ENCODE measurements at regions not wholly inside any gene's neighbourhood (a gene's known extent, or its start where the extent isn't known, plus 50 kb on each side); places are given as distances from the start of the nearest gene placed in this dataset.

DNA sequence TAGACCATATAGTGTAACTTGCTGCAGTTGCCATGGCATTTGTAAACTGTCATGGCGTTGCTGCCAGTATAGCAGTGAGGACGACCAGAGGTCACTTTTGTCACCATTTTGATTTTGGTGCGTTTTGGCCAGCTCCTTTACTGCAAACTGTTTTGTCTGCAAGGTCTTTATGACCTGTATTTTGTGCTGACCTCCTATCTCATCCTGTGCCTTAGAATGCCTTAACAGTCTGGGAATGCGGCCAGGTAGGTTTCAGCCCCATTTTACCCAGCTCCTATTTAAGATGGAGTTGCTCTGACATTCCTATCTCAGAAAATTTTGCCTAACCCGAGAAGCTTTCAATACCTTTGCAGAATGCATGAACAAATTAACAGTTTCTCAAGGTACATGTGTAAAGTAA lies 914.4 kb upstream of the ACO1 start:
- 92 to 93% methylated on average over 4 to 5 of the region's 5 CpGs for WGBS, 2 experiments (ENCODE audit: insufficient coverage in 1 of 2, insufficient read length in 1 of 2)
- DNase-seq: no peak
- H3K4me3 Mint-ChIP-seq: no peak overlapping the region

DNA sequence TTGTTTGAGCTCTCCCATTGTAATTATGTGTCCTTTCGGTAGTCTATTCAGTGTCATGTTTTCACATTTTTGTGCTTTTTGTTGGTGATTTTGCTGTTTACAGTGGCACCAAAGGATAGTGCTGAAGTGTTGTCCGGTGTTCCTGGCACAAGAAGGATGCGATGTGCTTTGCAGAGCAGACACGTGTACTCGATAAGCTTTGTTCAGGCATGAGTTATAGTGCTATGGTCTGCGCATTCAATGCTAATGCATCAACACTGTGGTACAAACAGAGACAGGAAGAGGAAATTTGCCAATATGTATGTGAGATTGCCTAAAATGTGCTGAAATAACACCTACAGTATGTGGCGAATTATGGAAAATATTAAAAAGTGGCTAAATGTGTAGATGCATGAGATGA lies 913.4 kb upstream of the ACO1 start:
- WGBS, 2 experiments (ENCODE audit: insufficient coverage in 1 of 2, insufficient read length in 1 of 2): 77 to 89% methylated on average over 7 of the region's 7 CpGs
- Mint-ChIP-seq H3K4me1 (no peaks in the 10 kb centered on the region), H3K36me3 (ENCODE audit: low read depth) (no peaks in the 10 kb centered on the region), H3K4me3 (no peak overlapping the region), H3K27ac (no peak overlapping the region), H3K9me3 (peaks cover 7% of the 10 kb centered on the region), H3K27me3 (ENCODE audit: insufficient read depth) (no peaks in the 10 kb centered on the region)
- Histone ChIP-seq H3K27me3 (ENCODE audit: control insufficient read depth, insufficient read depth, low read length, poor library complexity, severe bottlenecking) (no peaks in the 10 kb centered on the region), H3K4me3 (ENCODE audit: low read length) (no peak overlapping the region), H3K4me1 (ENCODE audit: control insufficient read depth, insufficient read depth, low read length) (no peaks in the 10 kb centered on the region), H3K9me3 (ENCODE audit: control insufficient read depth, low read length) (peaks cover 2% of the 10 kb centered on the region), H3K27ac (ENCODE audit: low read depth, low read length) (no peak overlapping the region), H3K9ac (ENCODE audit: extremely low read depth, low read length, poor library complexity, severe bottlenecking) (no peak overlapping the region), H3K36me3 (ENCODE audit: control insufficient read depth, insufficient read depth, low read length) (no peaks in the 10 kb centered on the region)
- TF ChIP-seq, protein P1, sequence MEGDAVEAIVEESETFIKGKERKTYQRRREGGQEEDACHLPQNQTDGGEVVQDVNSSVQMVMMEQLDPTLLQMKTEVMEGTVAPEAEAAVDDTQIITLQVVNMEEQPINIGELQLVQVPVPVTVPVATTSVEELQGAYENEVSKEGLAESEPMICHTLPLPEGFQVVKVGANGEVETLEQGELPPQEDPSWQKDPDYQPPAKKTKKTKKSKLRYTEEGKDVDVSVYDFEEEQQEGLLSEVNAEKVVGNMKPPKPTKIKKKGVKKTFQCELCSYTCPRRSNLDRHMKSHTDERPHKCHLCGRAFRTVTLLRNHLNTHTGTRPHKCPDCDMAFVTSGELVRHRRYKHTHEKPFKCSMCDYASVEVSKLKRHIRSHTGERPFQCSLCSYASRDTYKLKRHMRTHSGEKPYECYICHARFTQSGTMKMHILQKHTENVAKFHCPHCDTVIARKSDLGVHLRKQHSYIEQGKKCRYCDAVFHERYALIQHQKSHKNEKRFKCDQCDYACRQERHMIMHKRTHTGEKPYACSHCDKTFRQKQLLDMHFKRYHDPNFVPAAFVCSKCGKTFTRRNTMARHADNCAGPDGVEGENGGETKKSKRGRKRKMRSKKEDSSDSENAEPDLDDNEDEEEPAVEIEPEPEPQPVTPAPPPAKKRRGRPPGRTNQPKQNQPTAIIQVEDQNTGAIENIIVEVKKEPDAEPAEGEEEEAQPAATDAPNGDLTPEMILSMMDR (conservative IDR thresholded peaks at IDR 0.05): no peak
- DNase-seq: no peak

More for the DNA sequence above, 914.4 kb upstream of the ACO1 start:
- H3K9me3 ChIP-seq (ENCODE audit: control insufficient read depth, low read length): peaks cover 11% of the 10 kb centered on the region
- Mint-ChIP-seq H3K27me3 (ENCODE audit: insufficient read depth) (no peaks in the 10 kb centered on the region), H3K36me3 (ENCODE audit: low read depth) (no peaks in the 10 kb centered on the region), H3K27ac (no peak overlapping the region), H3K9me3 (peaks cover 11% of the 10 kb centered on the region), H3K4me1 (no peaks in the 10 kb centered on the region)
- H3K9ac ChIP-seq (ENCODE audit: extremely low read depth, low read length, poor library complexity, severe bottlenecking): no peak overlapping the region
- TF ChIP-seq, protein P1 (conservative IDR thresholded peaks at IDR 0.05): no peak
- H3K4me1 ChIP-seq (ENCODE audit: control insufficient read depth, insufficient read depth, low read length): no peaks in the 10 kb centered on the region
- H3K27me3 ChIP-seq (ENCODE audit: control insufficient read depth, insufficient read depth, low read length, poor library complexity, severe bottlenecking): no peaks in the 10 kb centered on the region
- H3K36me3 ChIP-seq (ENCODE audit: control insufficient read depth, insufficient read depth, low read length): no peaks in the 10 kb centered on the region
- no peak overlapping the region for H3K27ac ChIP-seq (ENCODE audit: low read depth, low read length)
- H3K4me3 ChIP-seq (ENCODE audit: low read length): no peak overlapping the region

DNA sequence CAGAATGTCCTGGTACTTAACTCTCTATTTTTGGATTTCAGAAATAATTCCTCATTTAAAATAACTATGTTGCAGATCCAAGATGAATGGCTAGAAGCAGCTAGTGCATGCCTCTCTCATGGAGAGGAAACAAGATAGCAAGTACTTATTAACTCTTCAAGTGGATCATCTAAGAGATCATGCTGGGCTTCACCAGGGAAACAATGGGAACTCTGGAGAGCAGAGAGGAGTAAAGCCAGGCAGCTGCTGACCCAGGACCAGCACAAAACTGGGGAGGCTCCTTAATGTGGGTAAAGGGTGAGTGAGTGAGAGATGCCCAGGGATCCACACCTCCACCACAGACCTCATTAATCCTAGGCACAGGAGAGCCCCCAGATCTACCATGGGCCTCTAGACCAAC lies 897.8 kb upstream of the ACO1 start:
- Mint-ChIP-seq H3K4me1 (peaks cover 18% of the 10 kb centered on the region), H3K9me3 (no peaks in the 10 kb centered on the region)

More for the DNA sequence above, 897.8 kb upstream of the ACO1 start:
- no peaks in the 10 kb centered on the region for H3K36me3 ChIP-seq (ENCODE audit: control insufficient read depth, insufficient read depth, low read length)
- H3K4me3 ChIP-seq (ENCODE audit: low read length): peak overlapping the region; percentile 5
- H3K4me1 ChIP-seq (ENCODE audit: control insufficient read depth, insufficient read depth, low read length): peaks cover 6% of the 10 kb centered on the region
- Mint-ChIP-seq H3K4me3 (no peak overlapping the region), H3K27ac (no peak overlapping the region), H3K36me3 (ENCODE audit: low read depth) (no peaks in the 10 kb centered on the region), H3K27me3 (ENCODE audit: insufficient read depth) (no peaks in the 10 kb centered on the region)
- H3K9ac ChIP-seq (ENCODE audit: extremely low read depth, low read length, poor library complexity, severe bottlenecking): no peak overlapping the region
- H3K27me3 ChIP-seq (ENCODE audit: control insufficient read depth, insufficient read depth, low read length, poor library complexity, severe bottlenecking): no peaks in the 10 kb centered on the region
- no peak overlapping the region for H3K27ac ChIP-seq (ENCODE audit: low read depth, low read length)
- TF ChIP-seq, protein P1 (conservative IDR thresholded peaks at IDR 0.05): no peak
- DNase-seq: peak; percentile 60
- no peaks in the 10 kb centered on the region for H3K9me3 ChIP-seq (ENCODE audit: control insufficient read depth, low read length)
